ENCODE measurements at regions not wholly inside any gene's neighbourhood (a gene's known extent, or its start where the extent isn't known, plus 50 kb on each side); places are given as distances from the start of the nearest gene placed in this dataset.

DNA sequence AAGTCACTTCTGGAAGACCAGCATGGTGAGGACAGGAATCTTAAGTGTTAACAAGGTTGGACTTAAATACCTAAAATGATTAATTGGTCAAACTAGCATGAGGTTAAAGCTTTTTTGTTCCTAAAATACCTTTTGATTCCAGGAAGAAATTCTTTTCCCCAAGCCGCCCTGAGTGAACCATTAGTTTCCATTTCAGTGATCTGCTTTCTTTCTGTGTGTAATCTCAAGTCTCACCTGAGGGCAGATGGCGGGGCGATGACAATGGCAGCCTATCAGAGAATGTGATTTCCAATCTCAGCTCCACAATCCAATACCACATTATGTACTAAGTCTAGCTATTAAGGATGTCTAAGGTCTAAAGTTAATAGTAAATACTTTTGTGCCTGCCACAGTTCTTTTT is 390.9 kb upstream of the SGCG start (continued):
- TF ChIP-seq ZNF311 (tag by site-specific recombination; IDR thresholded peaks at IDR 0.05; ENCODE audit: borderline replicate concordance) (no peak), KLF10 (tag by site-specific recombination; IDR thresholded peaks at IDR 0.05) (no peak), ZNF426 (tag by site-specific recombination; IDR thresholded peaks at IDR 0.05) (no peak), ZNF302 (tag by site-specific recombination; IDR thresholded peaks at IDR 0.05; ENCODE audit: low read depth) (no peak), RBAK (tag by site-specific recombination; IDR thresholded peaks at IDR 0.05) (no peak), ZNF391 (tag by site-specific recombination; IDR thresholded peaks at IDR 0.05; ENCODE audit: borderline replicate concordance, low read depth) (no peak), ZNF26 (tag by site-specific recombination; IDR thresholded peaks at IDR 0.05) (no peak)

DNA sequence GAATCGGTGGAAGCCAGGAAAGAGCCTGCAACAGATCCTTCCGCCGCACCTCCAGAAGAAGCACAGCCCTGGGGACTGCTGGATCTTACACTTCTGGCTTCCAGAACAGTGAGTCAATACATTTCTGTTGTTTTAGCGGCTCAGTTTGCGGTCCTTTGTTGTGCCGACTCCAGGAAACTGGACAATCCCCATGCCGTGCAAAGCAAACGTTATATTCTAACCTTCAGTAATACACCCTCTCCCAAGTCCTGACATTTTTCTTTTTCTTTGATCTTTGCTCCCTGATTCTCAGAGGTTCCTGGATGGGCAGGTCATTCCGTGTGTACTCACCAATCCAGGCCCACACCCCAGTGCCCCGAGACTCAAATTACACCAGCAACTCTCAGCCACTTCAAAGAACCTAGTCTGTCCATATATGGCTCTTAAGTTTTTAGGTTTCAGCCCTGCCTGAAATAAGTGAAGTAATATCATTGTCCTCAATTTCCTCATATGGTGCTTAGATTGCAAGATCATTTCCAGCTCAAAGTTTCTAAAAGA is 387.1 kb upstream of the SGCG start:
- peak; percentile 88 for TF ChIP-seq TCF7L2 (IDR thresholded peaks at IDR 0.05; ENCODE audit: borderline replicate concordance, low read depth, low read length)
- TF ChIP-seq, protein P1, sequence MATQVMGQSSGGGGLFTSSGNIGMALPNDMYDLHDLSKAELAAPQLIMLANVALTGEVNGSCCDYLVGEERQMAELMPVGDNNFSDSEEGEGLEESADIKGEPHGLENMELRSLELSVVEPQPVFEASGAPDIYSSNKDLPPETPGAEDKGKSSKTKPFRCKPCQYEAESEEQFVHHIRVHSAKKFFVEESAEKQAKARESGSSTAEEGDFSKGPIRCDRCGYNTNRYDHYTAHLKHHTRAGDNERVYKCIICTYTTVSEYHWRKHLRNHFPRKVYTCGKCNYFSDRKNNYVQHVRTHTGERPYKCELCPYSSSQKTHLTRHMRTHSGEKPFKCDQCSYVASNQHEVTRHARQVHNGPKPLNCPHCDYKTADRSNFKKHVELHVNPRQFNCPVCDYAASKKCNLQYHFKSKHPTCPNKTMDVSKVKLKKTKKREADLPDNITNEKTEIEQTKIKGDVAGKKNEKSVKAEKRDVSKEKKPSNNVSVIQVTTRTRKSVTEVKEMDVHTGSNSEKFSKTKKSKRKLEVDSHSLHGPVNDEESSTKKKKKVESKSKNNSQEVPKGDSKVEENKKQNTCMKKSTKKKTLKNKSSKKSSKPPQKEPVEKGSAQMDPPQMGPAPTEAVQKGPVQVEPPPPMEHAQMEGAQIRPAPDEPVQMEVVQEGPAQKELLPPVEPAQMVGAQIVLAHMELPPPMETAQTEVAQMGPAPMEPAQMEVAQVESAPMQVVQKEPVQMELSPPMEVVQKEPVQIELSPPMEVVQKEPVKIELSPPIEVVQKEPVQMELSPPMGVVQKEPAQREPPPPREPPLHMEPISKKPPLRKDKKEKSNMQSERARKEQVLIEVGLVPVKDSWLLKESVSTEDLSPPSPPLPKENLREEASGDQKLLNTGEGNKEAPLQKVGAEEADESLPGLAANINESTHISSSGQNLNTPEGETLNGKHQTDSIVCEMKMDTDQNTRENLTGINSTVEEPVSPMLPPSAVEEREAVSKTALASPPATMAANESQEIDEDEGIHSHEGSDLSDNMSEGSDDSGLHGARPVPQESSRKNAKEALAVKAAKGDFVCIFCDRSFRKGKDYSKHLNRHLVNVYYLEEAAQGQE (tag by site-specific recombination; IDR thresholded peaks at IDR 0.05), result no peak
- Histone ChIP-seq H3K4me3 (ENCODE audit: low read depth, low read length) (no peak overlapping the region), H3K9me3 (ENCODE audit: control insufficient read depth, insufficient read depth, low read depth, low read length) (no peaks in the 10 kb centered on the region), H3K4me1 (ENCODE audit: control insufficient read depth, insufficient read depth, low read length) (peaks cover 6% of the 10 kb centered on the region; the same call in 1 of the 2 replicates), H3K36me3 (ENCODE audit: control insufficient read depth in 2 of 2, insufficient read depth in 1 of 2, low read length in 2 of 2) (no peaks in the 10 kb centered on the region), H3K27ac (ENCODE audit: extremely low read depth, low read depth, low read length) (no peak overlapping the region)
- ChIA-PET POLR2A (no interaction called here), CTCF (interaction anchor here (0.8 kb wide), 1 partner anchor 1157 kb away, joined by 5 read pairs; no protein-coding TSS in a partner anchor)

- no peaks in the 10 kb centered on the region for H3K4me1 ChIP-seq (ENCODE audit: control insufficient read depth, insufficient read depth, low read length)
- H3K36me3 ChIP-seq (ENCODE audit: control insufficient read depth in 2 of 2, insufficient read depth in 1 of 2, low read length in 2 of 2), result no peaks in the 10 kb centered on the region
- no peaks in the 10 kb centered on the region for H3K9me3 ChIP-seq (ENCODE audit: control insufficient read depth, insufficient read depth, low read depth, low read length)
- POLR2A ChIA-PET, result no interaction called here
- CTCF ChIA-PET, result interaction anchor here (0.7 to 2.8 kb wide), 14 partner anchors 11 to 1175 kb away, joined by 3 to 15 read pairs (median 4); no protein-coding TSS in a partner anchor
- H3K4me3 ChIP-seq (ENCODE audit: low read depth, low read length), result no peak overlapping the region
- H3K27ac ChIP-seq (ENCODE audit: extremely low read depth, low read depth, low read length), result no peak overlapping the region
- TF ChIP-seq ZBTB10 (tag by site-specific recombination; IDR thresholded peaks at IDR 0.05) (no peak), ZXDB (tag by site-specific recombination; IDR thresholded peaks at IDR 0.05) (no peak), ZSCAN16 (tag by site-specific recombination; IDR thresholded peaks at IDR 0.05) (no peak), ZSCAN23 (tag by site-specific recombination; IDR thresholded peaks at IDR 0.05) (no peak), ZNF2 (tag by site-specific recombination; IDR thresholded peaks at IDR 0.05) (no peak), ZNF654 (tag by site-specific recombination; IDR thresholded peaks at IDR 0.05; ENCODE audit: low read depth) (no peak), GFI1B (tag by site-specific recombination; IDR thresholded peaks at IDR 0.05) (no peak), ZNF23 (tag by site-specific recombination; IDR thresholded peaks at IDR 0.05; ENCODE audit: borderline replicate concordance) (no peak), HOXA7 (CRISPR knock-in tag; IDR thresholded peaks at IDR 0.05; ENCODE audit: borderline replicate concordance) (no peak)
- TF ChIP-seq, protein P2, sequence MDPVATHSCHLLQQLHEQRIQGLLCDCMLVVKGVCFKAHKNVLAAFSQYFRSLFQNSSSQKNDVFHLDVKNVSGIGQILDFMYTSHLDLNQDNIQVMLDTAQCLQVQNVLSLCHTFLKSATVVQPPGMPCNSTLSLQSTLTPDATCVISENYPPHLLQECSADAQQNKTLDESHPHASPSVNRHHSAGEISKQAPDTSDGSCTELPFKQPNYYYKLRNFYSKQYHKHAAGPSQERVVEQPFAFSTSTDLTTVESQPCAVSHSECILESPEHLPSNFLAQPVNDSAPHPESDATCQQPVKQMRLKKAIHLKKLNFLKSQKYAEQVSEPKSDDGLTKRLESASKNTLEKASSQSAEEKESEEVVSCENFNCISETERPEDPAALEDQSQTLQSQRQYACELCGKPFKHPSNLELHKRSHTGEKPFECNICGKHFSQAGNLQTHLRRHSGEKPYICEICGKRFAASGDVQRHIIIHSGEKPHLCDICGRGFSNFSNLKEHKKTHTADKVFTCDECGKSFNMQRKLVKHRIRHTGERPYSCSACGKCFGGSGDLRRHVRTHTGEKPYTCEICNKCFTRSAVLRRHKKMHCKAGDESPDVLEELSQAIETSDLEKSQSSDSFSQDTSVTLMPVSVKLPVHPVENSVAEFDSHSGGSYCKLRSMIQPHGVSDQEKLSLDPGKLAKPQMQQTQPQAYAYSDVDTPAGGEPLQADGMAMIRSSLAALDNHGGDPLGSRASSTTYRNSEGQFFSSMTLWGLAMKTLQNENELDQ (tag by site-specific recombination; IDR thresholded peaks at IDR 0.05; ENCODE audit: low read depth), result no peak
- TF ChIP-seq, protein P3, sequence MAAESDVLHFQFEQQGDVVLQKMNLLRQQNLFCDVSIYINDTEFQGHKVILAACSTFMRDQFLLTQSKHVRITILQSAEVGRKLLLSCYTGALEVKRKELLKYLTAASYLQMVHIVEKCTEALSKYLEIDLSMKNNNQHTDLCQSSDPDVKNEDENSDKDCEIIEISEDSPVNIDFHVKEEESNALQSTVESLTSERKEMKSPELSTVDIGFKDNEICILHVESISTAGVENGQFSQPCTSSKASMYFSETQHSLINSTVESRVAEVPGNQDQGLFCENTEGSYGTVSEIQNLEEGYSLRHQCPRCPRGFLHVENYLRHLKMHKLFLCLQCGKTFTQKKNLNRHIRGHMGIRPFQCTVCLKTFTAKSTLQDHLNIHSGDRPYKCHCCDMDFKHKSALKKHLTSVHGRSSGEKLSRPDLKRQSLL (tag by site-specific recombination; IDR thresholded peaks at IDR 0.05), result no peak
These were observed 380.0 kb upstream of the SGCG start for GRCh38 chr13:22800526-22801401.
